GM12864 (cell line): ENCODE measurements at regions not wholly inside any gene's neighbourhood (a gene's known extent, or its start where the extent isn't known, plus 50 kb on each side); places are given as distances from the start of the nearest gene placed in this dataset.

Source experiments
- DNase-seq: peaks from one replicate; pipeline ENCODE4 v3.0.0-alpha.2; 2011; ENCODE audit warnings: low read depth
- H3K4me3 ChIP-seq: 2 replicates; pipeline ENCODE4 v1.5.1; 2011; ENCODE audit warnings: mild to moderate bottlenecking, low read depth, low read length, control low read depth
- TF ChIP-seq, protein P1 (sequence below): IDR thresholded peaks from 2 replicates; pipeline ENCODE4 v1.5.1; 2011; ENCODE audit warnings: low read depth, mild to moderate bottlenecking, moderate library complexity, low read length, control low read depth, inconsistent platforms; ENCODE audit errors: missing control alignments

DNA sequence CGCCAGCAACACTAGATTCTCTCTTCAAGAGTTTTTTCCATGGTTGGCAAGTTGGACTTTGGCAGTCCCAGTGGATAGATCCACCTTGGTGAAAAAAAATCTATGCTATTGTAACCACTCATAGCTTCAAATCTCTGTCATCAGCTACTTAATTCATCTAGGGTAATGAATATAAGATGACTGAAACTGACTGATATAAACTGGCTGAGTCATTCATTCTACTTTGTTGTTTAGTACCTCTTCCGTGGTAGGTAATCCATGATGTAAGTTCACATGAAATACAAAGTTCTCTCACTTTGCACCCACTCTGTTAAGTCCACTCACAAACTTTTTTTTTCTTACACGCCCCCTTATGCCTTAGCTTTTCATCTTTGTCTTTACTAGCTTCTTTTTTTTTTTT is 1381.5 kb downstream of the SLITRK5 start:
- DNase-seq: no peak
- TF ChIP-seq, protein P1, sequence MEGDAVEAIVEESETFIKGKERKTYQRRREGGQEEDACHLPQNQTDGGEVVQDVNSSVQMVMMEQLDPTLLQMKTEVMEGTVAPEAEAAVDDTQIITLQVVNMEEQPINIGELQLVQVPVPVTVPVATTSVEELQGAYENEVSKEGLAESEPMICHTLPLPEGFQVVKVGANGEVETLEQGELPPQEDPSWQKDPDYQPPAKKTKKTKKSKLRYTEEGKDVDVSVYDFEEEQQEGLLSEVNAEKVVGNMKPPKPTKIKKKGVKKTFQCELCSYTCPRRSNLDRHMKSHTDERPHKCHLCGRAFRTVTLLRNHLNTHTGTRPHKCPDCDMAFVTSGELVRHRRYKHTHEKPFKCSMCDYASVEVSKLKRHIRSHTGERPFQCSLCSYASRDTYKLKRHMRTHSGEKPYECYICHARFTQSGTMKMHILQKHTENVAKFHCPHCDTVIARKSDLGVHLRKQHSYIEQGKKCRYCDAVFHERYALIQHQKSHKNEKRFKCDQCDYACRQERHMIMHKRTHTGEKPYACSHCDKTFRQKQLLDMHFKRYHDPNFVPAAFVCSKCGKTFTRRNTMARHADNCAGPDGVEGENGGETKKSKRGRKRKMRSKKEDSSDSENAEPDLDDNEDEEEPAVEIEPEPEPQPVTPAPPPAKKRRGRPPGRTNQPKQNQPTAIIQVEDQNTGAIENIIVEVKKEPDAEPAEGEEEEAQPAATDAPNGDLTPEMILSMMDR: no peak

DNA sequence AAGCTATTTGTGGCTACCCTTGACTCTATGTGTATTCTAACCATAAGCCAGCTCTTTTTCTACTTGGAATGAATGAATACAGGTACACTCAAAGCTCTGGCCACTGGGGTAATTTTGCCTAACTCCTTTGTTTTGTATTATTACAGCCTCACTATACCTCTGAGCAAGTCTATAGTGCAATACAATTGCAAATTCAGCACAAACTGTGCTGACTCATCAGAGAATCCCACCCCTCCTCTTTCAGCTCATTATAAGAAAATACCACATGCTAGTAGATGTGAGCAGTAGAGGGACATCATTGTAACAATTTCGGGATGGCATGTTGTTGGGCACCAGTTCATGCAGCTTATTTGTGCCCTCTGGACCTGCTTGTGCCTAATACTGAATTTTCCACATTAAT is 1382.2 kb downstream of the SLITRK5 start:
- no peak overlapping the region for H3K4me3 ChIP-seq
- TF ChIP-seq, protein P1: no peak
- no peak for DNase-seq

More for the DNA sequence above, 1381.5 kb downstream of the SLITRK5 start:
- H3K4me3 ChIP-seq: no peak overlapping the region

DNA sequence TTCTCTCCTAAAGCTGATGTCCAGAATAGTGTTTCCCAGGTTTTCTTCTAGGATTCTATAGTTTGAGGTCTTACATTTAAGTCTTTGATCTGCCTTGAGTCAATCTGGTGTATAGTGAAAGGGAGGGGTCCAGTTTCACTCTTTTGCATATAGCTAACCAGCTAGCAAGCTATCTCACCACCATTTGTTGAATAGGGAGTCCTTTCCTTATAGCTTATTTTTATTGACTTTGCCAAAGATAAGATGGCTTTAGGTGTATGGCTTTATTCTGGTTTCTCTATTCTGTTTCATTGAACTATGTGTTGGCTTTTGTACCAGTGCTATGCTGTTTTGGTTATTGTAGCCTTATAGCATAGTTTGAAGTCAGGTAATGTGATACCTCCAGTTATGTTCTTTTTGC is 1386.1 kb downstream of the SLITRK5 start:
- DNase-seq: no peak
- H3K4me3 ChIP-seq: no peak overlapping the region
- TF ChIP-seq, protein P1: no peak

DNA sequence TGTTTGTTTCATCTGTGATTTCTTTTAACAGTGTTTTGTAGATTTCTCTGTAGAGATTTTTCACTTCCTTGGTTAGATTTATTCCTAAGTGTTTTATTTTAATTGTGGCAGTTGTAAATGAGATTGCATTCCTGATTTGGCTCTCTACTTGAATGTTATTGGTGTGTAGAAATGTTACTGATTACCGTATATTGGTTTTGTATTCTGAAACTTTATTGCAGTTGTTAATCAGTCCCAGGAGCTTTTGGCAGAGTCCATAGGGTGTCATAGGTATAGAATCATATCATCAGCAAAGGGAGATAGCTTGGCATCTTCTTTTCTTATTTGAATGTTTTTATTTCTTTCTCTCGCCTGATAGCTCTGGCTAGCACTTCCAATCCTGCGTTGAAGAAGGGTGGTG is 1386.7 kb downstream of the SLITRK5 start:
- no peak overlapping the region for H3K4me3 ChIP-seq
- TF ChIP-seq, protein P1: no peak

DNA sequence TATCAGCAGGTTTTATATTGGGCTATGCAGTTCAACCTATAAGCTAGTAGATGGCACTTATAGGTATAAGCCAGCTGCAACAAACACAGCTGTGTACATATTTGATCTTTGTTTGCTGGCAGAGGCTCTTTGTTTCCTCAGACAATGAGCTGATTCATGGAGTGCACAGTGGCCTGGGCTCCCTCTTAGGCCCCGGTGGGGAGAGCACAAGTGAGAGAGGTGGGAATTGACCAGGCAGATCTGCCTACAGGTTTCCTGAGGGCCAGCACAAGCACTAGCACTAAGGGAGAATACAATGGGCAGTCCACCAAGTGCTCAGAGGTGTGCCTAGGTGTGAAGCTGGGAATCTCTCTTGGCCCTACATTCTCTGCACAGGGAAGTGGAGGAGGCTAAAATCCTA is 1390.7 kb downstream of the SLITRK5 start:
- DNase-seq: no peak
- TF ChIP-seq, protein P1: no peak
- H3K4me3 ChIP-seq: no peak overlapping the region

More for the DNA sequence above, 1386.7 kb downstream of the SLITRK5 start:
- no peak for DNase-seq

DNA sequence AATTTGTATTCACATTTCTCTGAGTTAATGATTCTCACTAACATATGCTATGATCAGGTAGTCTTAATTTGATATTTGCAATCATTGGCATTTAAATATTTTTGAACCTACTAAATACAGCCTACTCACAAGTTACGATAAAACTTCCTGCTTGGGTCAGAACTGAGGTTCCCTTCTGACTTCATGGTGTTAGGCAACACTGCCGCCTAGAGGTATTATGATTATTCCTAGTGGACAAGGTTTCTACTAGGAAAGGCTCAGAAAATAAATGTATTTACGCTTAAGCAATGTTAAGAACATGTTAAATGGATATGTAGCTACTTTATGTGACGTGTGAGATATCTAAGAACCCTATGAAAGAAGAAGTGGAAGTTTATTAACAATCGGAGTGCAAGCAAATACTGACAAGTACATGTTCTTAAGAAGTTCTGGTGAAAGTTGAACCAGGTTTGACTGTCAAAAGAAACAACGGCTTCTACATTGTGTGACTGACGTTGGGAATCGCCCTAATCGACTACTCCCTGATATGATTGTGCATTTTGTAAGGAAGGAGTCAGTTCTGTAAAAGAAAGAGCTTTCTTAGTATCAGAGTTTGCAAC is 1395.8 kb downstream of the SLITRK5 start:
- no peak for DNase-seq
- no peak overlapping the region for H3K4me3 ChIP-seq
- TF ChIP-seq, protein P1: no peak

DNA sequence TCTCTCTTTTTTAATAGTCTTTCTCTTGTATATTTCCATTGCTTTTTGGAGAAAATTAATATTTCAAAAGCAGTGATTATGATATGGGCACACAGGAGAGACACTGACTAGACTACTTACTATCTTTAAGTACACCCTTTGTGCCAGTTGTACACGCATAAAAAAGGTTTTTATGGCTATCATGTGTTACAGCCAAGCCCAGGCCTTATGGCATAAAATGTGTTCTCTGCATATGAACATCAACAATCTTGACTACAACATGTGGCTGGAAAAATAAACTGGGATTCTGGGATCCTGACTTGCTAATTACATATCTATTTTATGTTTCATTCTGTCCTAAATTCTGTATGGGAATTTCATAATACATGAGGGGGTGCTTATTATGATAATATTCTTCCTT is 1401.8 kb downstream of the SLITRK5 start:
- no peak for DNase-seq
- TF ChIP-seq, protein P1: no peak
- no peak overlapping the region for H3K4me3 ChIP-seq
